D721Med (cell line): ENCODE measurements at regions not wholly inside any gene's neighbourhood (a gene's known extent, or its start where the extent isn't known, plus 50 kb on each side); places are given as distances from the start of the nearest gene placed in this dataset.

Source experiments
- DNase-seq: peaks from one replicate; pipeline ENCODE4 v3.0.0; 2011; ENCODE audit warnings: low spot score; ENCODE audit not compliant: insufficient read length
- FAIRE-seq: peaks from 2 replicates; lab custom pipeline; 2011; peaks lifted over from hg19 to GRCh38; lab: Jason Lieb, UNC
- TF ChIP-seq, protein P1 (sequence below): IDR thresholded peaks from 2 replicates; pipeline ENCODE4 v1.5.1; 2012; ENCODE audit warnings: mild to moderate bottlenecking, control low read depth; ENCODE audit not compliant: insufficient read depth; ENCODE audit errors: missing control alignments

DNA sequence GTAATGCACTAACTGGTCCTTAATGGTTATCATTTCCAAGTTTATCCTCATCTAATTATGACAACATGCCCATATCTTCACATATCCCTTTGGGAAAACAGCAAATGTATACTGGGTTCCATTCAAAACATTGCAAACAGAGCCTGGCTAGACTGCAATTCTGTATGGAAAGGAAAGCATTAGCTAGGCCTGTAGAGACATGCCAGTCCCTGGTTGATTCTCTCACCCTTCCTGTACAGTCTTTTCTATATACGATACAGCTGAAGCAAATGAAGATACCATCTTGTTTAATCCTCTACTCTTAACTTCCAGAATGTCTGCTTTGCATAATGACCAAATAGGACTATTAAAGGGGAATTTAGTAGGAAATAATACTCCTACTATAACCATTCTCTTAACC lies 294.4 kb upstream of the MC4R start:
- FAIRE-seq = no peak
- no peak for DNase-seq
- TF ChIP-seq, protein P1, sequence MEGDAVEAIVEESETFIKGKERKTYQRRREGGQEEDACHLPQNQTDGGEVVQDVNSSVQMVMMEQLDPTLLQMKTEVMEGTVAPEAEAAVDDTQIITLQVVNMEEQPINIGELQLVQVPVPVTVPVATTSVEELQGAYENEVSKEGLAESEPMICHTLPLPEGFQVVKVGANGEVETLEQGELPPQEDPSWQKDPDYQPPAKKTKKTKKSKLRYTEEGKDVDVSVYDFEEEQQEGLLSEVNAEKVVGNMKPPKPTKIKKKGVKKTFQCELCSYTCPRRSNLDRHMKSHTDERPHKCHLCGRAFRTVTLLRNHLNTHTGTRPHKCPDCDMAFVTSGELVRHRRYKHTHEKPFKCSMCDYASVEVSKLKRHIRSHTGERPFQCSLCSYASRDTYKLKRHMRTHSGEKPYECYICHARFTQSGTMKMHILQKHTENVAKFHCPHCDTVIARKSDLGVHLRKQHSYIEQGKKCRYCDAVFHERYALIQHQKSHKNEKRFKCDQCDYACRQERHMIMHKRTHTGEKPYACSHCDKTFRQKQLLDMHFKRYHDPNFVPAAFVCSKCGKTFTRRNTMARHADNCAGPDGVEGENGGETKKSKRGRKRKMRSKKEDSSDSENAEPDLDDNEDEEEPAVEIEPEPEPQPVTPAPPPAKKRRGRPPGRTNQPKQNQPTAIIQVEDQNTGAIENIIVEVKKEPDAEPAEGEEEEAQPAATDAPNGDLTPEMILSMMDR = no peak

- no peak for DNase-seq
- TF ChIP-seq, protein P1 = peak; percentile 29
- peak; percentile 95 for FAIRE-seq
These were observed 296.0 kb upstream of the MC4R start for GRCh38 chr18:60668583-60668982.

DNA sequence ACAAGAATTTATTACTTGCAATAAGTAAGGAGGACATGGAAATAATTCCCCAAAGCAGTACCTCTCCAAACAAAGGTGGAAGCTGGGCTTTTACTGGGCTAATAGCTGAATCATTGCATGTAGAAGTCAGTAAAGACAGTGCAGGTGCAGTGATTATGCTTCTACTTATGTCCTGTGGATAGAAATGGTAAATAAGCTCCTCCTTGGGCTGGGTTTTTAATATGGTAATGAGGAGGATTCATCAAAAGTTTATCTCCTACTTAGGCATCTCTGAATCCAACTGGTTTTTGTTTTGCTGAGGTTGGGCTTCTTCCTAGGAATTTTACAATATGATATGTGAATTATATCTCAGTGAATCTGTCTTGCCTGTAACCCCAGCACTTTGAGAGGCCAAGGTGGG lies 297.4 kb upstream of the MC4R start:
- DNase-seq = no peak
- no peak for FAIRE-seq
- TF ChIP-seq, protein P1 = no peak

DNA sequence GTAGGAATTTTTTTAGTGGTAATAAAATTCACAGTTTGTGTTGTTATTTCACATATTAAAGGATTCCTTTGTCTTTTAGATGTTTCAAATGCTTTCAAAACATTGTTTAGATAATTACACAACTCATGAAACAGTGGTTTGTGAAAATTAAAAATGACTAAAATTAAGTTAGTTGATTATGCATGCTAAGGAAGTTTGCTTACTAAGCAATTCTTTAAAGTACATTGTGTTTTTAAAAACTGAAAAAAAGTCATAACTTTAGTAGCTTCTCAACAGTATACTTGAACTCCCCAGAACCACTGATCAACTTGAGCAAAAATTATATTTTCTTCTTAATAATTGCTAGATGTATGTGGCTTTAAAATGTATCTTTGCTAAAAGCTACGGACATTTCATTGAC lies 298.4 kb upstream of the MC4R start:
- FAIRE-seq = peak; percentile 99
- TF ChIP-seq, protein P1 = no peak

DNA sequence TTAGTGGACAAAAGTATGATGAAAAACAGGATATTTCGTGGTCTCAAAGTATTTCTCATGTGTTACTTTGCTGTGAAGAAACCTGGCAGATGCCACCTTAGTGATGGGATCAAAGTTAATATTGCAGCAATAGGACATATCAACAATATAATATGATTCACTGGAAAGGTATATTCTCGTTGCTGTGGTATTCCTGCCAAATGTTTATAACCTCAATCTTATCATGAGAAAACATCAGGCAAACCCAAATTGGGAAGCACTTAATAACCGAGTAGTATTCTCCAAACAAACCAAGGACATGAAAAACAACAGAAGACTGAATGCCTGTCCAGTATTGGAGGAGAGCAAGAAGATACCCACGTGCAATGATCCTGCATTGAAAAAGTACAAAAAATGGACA lies 302.6 kb upstream of the MC4R start:
- no peak for DNase-seq
- TF ChIP-seq, protein P1 = no peak
- FAIRE-seq = peak; percentile 98

More for the DNA sequence above, 298.4 kb upstream of the MC4R start:
- DNase-seq = no peak

GRCh38 chr18:60675801-60676200 lies 303.2 kb upstream of the MC4R start:
- FAIRE-seq = peak; percentile 95
- DNase-seq = no peak
- TF ChIP-seq, protein P1 = no peak

DNA sequence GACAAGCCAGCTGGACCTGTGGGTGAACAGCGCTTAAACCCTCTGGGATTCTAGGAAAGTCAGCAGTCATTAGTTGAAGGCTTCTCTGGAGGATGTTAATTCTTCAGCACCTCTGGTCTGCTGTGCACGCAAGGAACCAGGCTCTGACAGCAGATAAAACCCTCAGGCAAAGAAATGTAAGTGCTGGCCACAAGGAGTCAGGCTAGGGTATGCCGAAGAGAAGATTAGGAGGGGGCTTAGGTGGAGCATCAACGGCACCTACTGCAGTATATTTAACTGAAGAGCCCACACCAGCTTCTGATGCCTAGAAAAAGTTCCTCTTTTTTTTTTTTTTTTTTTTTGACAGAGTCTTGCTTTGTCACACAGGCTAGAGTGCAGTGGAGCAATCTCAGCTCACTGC lies 304.2 kb upstream of the MC4R start:
- no peak for DNase-seq
- TF ChIP-seq, protein P1 = peak; percentile 14
- FAIRE-seq = peak; percentile 72
